ENCODE measurements at regions not wholly inside any gene's neighbourhood (a gene's known extent, or its start where the extent isn't known, plus 50 kb on each side); places are given as distances from the start of the nearest gene placed in this dataset.

DNA sequence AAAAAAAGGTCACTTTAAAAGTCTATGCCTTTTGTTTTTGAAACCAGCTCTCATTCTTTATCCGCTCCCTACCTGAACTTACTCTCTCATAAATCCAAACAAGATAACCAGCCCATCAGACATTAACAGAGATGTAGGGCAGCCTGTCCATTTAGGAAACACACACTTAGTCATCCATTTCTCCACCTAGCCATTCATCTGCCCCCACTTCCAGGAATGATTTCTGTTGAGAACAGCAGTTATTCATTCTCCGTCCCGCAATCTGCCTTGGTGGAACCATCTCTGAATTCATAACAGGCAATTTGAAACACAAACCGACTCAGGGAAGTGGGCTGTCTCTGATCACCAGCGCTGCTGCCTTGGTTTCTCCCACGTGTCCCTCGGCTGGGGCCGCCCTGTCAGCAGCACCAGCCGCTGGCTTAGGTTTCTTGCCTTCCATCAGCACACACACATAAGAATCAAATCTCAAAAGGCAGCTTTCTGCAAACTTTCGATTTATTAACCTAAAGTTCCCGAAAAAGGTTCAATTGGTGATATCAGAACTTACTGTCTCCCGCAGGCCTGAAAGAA is 528.2 kb upstream of the NRP1 start:
- Histone ChIP-seq H3K79me2 (ENCODE audit: insufficient read depth, low read length) (no peaks in the 10 kb centered on the region), H4K20me1 (ENCODE audit: insufficient read depth, low read length) (no peaks in the 10 kb centered on the region), H3K36me3 (ENCODE audit: insufficient read depth, low read length) (no peaks in the 10 kb centered on the region), H3K4me2 (ENCODE audit: insufficient read depth, low read length) (no peak overlapping the region), H3K27ac (ENCODE audit: low read depth, low read length) (no peak overlapping the region), H3K27me3 (ENCODE audit: insufficient read depth, low read length) (peaks cover 3% of the 10 kb centered on the region), H3K4me1 (ENCODE audit: insufficient read depth, low read length) (no peaks in the 10 kb centered on the region), H3K4me3 (ENCODE audit: insufficient read depth, low read length) (no peak overlapping the region), H2AFZ (ENCODE audit: low read length) (no peak overlapping the region), H3K9me3 (ENCODE audit: low read depth, low read length) (no peaks in the 10 kb centered on the region)
- TF ChIP-seq, protein P1, sequence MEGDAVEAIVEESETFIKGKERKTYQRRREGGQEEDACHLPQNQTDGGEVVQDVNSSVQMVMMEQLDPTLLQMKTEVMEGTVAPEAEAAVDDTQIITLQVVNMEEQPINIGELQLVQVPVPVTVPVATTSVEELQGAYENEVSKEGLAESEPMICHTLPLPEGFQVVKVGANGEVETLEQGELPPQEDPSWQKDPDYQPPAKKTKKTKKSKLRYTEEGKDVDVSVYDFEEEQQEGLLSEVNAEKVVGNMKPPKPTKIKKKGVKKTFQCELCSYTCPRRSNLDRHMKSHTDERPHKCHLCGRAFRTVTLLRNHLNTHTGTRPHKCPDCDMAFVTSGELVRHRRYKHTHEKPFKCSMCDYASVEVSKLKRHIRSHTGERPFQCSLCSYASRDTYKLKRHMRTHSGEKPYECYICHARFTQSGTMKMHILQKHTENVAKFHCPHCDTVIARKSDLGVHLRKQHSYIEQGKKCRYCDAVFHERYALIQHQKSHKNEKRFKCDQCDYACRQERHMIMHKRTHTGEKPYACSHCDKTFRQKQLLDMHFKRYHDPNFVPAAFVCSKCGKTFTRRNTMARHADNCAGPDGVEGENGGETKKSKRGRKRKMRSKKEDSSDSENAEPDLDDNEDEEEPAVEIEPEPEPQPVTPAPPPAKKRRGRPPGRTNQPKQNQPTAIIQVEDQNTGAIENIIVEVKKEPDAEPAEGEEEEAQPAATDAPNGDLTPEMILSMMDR (IDR thresholded peaks at IDR 0.05; ENCODE audit: extremely low read depth, low read depth, low read length), result no peak
- no peak for DNase-seq (ENCODE audit: insufficient read length, low spot score, missing footprints)

DNA sequence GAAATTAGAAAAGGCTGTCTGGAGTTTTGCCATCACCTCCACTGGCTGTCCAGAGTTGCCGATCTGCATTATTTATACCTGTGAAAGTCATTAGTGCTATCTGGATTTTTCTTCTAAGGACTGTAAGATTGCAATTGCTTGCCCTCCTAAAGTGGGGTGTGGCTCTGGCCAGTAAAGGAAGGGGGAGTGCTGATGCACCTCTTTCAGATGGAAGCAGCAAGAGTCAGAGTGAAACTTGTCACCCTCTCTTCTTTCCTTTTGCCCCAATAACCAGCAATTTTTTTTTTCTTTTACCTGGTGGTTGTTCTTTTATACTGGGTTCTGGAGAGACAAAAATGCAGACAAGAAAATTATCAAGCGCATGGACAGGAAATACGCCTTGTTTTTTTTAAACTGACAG is 527.4 kb upstream of the NRP1 start:
- no peaks in the 10 kb centered on the region for H3K36me3 ChIP-seq (ENCODE audit: insufficient read depth, low read length)
- H3K27ac ChIP-seq (ENCODE audit: low read depth, low read length), result no peak overlapping the region
- no peak overlapping the region for H3K4me3 ChIP-seq (ENCODE audit: insufficient read depth, low read length)
- H4K20me1 ChIP-seq (ENCODE audit: insufficient read depth, low read length), result no peaks in the 10 kb centered on the region
- H3K27me3 ChIP-seq (ENCODE audit: insufficient read depth, low read length), result no peaks in the 10 kb centered on the region
- H3K9me3 ChIP-seq (ENCODE audit: low read depth, low read length), result no peaks in the 10 kb centered on the region
- DNase-seq (ENCODE audit: insufficient read length, low spot score, missing footprints), result no peak
- H3K4me2 ChIP-seq (ENCODE audit: insufficient read depth, low read length), result no peak overlapping the region
- TF ChIP-seq, protein P1 (IDR thresholded peaks at IDR 0.05; ENCODE audit: extremely low read depth, low read depth, low read length), result no peak
- no peaks in the 10 kb centered on the region for H3K4me1 ChIP-seq (ENCODE audit: insufficient read depth, low read length)
- H3K79me2 ChIP-seq (ENCODE audit: insufficient read depth, low read length), result no peaks in the 10 kb centered on the region
- no peak overlapping the region for H2AFZ ChIP-seq (ENCODE audit: low read length)

DNA sequence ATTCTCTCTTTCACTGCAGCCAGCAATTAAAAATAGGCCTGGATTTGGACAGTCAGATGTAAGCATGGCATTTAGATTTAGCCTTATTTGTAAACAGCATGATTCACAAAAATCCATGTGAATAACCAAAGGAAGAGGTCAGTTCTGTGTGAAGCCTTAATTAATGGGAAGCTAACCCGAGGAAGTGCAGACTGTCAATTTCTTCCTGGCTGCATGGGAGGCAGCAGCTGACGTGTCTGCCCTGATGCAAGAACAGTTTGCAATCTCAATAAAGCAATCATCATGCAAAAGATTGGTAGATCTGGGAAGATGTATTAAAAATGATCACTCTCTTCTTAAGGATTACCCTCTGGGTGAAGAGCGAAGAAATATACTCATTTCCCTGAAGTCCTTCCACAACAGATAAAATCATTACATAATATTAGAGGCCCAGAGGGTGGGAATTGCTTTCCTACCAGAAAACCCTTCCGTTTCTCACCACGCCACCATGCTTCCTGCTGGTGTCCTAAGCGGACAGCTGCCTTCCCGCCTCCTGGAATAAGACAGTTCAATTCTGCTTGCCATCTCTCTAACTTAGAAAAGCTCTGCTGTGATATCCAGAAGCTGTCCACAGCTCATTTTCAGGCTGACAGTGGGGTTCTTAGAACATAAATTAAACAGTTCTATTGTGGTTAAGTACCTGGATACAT is 526.7 kb upstream of the NRP1 start:
- no peak for DNase-seq (ENCODE audit: insufficient read length, low spot score, missing footprints)
- TF ChIP-seq, protein P1 (IDR thresholded peaks at IDR 0.05; ENCODE audit: extremely low read depth, low read depth, low read length), result no peak
- no peaks in the 10 kb centered on the region for H4K20me1 ChIP-seq (ENCODE audit: insufficient read depth, low read length)
- peak overlapping the region; percentile 71 for H2AFZ ChIP-seq (ENCODE audit: low read length)
- peak overlapping the region; percentile 17 for H3K4me3 ChIP-seq (ENCODE audit: insufficient read depth, low read length)
- no peaks in the 10 kb centered on the region for H3K4me1 ChIP-seq (ENCODE audit: insufficient read depth, low read length)
- H3K79me2 ChIP-seq (ENCODE audit: insufficient read depth, low read length), result no peaks in the 10 kb centered on the region
- no peak overlapping the region for H3K27ac ChIP-seq (ENCODE audit: low read depth, low read length)
- H3K36me3 ChIP-seq (ENCODE audit: insufficient read depth, low read length), result no peaks in the 10 kb centered on the region
- no peaks in the 10 kb centered on the region for H3K27me3 ChIP-seq (ENCODE audit: insufficient read depth, low read length)
- H3K9me3 ChIP-seq (ENCODE audit: low read depth, low read length), result no peaks in the 10 kb centered on the region
- H3K4me2 ChIP-seq (ENCODE audit: insufficient read depth, low read length), result peak overlapping the region; percentile 27

DNA sequence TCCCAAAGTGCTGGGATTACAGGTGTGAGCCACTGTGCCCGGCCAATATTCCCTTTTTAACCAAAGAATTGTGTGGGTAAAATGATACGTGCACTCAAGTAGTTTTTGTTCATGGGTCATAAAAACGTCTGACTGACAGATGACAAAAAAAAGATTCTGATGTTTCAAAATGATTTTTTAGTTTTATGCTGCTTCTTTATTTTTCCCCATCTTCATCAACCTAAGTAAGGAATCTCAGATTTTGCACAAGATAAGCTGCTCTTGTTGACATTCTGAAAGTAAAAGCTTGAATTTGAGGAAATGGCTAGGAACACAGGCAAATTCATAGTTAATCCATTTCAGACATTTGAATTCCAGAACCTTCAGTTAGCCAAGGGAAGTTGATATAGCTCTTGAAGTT is 526.1 kb upstream of the NRP1 start:
- Histone ChIP-seq H3K4me1 (ENCODE audit: insufficient read depth, low read length) (no peaks in the 10 kb centered on the region), H3K4me2 (ENCODE audit: insufficient read depth, low read length) (peak overlapping the region; percentile 27), H3K27ac (ENCODE audit: low read depth, low read length) (no peak overlapping the region), H3K9me3 (ENCODE audit: low read depth, low read length) (no peaks in the 10 kb centered on the region), H3K4me3 (ENCODE audit: insufficient read depth, low read length) (peak overlapping the region; percentile 17), H3K27me3 (ENCODE audit: insufficient read depth, low read length) (no peaks in the 10 kb centered on the region), H3K36me3 (ENCODE audit: insufficient read depth, low read length) (no peaks in the 10 kb centered on the region), H4K20me1 (ENCODE audit: insufficient read depth, low read length) (no peaks in the 10 kb centered on the region), H2AFZ (ENCODE audit: low read length) (peak overlapping the region; percentile 71), H3K79me2 (ENCODE audit: insufficient read depth, low read length) (no peaks in the 10 kb centered on the region)
- TF ChIP-seq, protein P1 (IDR thresholded peaks at IDR 0.05; ENCODE audit: extremely low read depth, low read depth, low read length), result no peak
- DNase-seq (ENCODE audit: insufficient read length, low spot score, missing footprints), result no peak

All from osteoblast (primary cell).